ENCODE measurements at regions not wholly inside any gene's neighbourhood (a gene's known extent, or its start where the extent isn't known, plus 50 kb on each side); places are given as distances from the start of the nearest gene placed in this dataset.

DNA sequence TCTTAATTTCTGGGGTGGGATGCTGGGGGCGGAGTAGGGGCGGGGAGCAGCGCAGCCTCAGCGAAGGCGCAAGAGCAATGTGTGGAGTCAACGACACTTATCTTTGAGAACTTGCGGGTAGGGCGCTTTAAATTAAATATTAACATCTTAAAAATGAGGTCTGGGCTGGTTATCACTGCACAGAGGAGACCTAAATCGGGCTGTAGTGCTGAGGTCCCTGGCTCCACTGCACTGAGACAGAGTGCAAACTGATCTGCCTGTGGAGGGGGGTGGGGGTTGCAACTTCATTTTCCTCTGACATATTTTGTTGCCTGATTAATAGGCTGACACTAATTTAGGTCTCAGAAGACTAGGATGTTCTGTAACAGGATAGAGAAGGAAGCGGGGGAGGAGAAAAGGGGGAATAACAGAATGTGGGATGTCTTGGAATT lies 253.0 kb upstream of the FANCL start:
- TF ChIP-seq, protein P1, sequence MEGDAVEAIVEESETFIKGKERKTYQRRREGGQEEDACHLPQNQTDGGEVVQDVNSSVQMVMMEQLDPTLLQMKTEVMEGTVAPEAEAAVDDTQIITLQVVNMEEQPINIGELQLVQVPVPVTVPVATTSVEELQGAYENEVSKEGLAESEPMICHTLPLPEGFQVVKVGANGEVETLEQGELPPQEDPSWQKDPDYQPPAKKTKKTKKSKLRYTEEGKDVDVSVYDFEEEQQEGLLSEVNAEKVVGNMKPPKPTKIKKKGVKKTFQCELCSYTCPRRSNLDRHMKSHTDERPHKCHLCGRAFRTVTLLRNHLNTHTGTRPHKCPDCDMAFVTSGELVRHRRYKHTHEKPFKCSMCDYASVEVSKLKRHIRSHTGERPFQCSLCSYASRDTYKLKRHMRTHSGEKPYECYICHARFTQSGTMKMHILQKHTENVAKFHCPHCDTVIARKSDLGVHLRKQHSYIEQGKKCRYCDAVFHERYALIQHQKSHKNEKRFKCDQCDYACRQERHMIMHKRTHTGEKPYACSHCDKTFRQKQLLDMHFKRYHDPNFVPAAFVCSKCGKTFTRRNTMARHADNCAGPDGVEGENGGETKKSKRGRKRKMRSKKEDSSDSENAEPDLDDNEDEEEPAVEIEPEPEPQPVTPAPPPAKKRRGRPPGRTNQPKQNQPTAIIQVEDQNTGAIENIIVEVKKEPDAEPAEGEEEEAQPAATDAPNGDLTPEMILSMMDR (IDR thresholded peaks at IDR 0.05; ENCODE audit: insufficient read depth, low read length): no peak
- TF ChIP-seq, protein P2, sequence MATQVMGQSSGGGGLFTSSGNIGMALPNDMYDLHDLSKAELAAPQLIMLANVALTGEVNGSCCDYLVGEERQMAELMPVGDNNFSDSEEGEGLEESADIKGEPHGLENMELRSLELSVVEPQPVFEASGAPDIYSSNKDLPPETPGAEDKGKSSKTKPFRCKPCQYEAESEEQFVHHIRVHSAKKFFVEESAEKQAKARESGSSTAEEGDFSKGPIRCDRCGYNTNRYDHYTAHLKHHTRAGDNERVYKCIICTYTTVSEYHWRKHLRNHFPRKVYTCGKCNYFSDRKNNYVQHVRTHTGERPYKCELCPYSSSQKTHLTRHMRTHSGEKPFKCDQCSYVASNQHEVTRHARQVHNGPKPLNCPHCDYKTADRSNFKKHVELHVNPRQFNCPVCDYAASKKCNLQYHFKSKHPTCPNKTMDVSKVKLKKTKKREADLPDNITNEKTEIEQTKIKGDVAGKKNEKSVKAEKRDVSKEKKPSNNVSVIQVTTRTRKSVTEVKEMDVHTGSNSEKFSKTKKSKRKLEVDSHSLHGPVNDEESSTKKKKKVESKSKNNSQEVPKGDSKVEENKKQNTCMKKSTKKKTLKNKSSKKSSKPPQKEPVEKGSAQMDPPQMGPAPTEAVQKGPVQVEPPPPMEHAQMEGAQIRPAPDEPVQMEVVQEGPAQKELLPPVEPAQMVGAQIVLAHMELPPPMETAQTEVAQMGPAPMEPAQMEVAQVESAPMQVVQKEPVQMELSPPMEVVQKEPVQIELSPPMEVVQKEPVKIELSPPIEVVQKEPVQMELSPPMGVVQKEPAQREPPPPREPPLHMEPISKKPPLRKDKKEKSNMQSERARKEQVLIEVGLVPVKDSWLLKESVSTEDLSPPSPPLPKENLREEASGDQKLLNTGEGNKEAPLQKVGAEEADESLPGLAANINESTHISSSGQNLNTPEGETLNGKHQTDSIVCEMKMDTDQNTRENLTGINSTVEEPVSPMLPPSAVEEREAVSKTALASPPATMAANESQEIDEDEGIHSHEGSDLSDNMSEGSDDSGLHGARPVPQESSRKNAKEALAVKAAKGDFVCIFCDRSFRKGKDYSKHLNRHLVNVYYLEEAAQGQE (IDR thresholded peaks at IDR 0.05; ENCODE audit: insufficient replicate concordance, low read depth): no peak
- TF ChIP-seq POLR2AphosphoS5 (IDR thresholded peaks at IDR 0.05; ENCODE audit: low read depth): no peak

Measured in HL-60 (cell line).